OCI-LY3 (cell line): ENCODE measurements at regions not wholly inside any gene's neighbourhood (a gene's known extent, or its start where the extent isn't known, plus 50 kb on each side); places are given as distances from the start of the nearest gene placed in this dataset.

ENCODE experiments used
- CTCF ChIP-seq: fragments of 200-600, 300-600 bp; sonication (generic); IDR thresholded peaks from 2 replicates; pipeline ENCODE4 v1.5.1; 2014; ENCODE audit warnings: antibody characterized with exemption, low read length, low read depth
- EZH2phosphoT487 ChIP-seq: fragments of 200-600 bp; shearing (Covaris generic); IDR thresholded peaks from 2 replicates; pipeline ENCODE4 v1.6.1; 2018; ENCODE audit warnings: antibody characterized with exemption, mixed run types, low read depth

- no peak for TF ChIP-seq CTCF
- no peak for TF ChIP-seq EZH2phosphoT487
Measured at GRCh38 chr11:119513806-119514170, 90.8 kb upstream of the THY1 start.
